ENCODE measurements at regions not wholly inside any gene's neighbourhood (a gene's known extent, or its start where the extent isn't known, plus 50 kb on each side); places are given as distances from the start of the nearest gene placed in this dataset.
"Not testable (repeated sequence)": the region's sequence is repeated elsewhere in the genome, so short reads cannot be mapped to it uniquely, and the experiment has no call there.

GRCh38 chr6:168795611-168796010 is 354.6 kb downstream of the SMOC2 start:
- DNase-seq, result not testable (repeated sequence)

DNA sequence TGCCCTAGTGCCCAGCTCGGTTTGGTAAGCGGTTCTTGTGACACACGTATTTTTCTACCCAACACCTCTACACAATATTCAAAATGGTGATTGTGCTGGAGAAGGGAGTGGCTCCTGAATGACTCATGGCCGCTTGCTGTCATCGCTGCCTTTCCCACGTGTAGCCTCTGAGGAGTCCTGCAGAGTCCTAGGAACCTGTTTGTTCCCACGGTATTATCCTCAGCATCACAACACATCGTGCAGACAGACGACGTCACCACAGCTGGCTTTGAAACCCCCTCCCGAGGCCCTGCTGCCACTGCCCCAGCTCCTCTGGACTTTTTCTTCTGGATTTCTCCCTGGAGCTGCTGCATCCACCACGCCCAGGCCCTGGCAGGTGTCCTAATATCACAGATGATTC is 353.5 kb downstream of the SMOC2 start:
- DNase-seq, result no peak

DNA sequence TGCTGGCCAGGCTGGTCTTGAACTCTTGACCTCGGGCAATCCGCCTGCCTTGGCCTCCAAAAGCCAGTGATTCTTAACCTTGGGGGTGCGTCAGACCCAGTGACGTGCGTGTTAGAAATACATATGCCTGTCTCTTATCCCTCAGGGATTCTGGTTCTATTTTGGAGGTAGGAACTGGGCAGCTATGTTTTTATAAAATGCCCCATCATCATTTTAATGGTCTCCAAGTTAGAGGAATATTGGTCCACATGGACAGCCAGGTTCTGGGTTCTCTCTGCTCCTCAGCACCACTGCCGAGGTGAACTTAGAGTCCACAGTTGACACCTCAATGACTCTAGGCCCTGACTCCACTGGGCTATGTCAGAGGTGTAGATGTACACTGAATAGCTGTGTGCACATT is 352.7 kb downstream of the SMOC2 start:
- DNase-seq, result no peak

GRCh38 chr6:168791917-168792316 is 350.9 kb downstream of the SMOC2 start:
- no peak for DNase-seq

- DNase-seq, result no peak
Measured at GRCh38 chr6:168789699-168790098, 348.7 kb downstream of the SMOC2 start.

DNA sequence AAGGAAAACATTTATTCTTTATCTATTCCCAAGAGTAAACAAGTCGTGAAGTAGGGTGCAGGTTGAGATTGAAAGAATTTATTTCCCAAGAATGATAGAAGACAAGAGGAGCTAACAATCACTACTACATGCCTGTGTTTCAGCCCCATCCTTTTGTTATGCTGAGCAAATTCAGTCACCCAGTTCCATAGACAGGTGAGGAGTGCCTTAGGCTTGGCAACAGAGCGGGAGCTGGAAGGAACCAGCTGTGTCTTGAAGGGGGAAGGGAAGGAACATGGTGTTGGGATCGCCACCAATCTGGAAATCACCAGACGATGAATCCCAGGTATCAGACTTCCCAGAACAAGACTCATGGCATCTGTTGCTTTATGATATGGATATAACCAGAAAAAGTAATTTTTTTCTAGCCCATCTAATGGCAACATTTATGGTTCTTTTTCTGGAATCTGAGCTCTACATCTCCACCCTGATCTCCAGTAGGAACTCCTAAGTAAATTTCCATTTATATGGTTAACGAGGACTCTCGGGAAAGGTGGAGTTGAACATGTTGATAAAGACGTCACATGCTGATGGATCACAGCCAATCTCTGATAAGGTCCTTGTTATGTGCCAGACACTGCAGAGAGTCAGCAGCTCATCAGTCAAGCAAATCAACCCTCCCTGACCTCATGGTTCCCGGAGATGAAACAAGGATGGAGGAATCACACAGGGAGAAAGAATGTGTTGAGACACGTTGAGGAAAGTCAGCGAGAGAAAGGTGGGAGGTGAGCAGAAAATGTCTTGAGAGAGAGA is 344.9 kb downstream of the SMOC2 start:
- DNase-seq, result no peak

DNA sequence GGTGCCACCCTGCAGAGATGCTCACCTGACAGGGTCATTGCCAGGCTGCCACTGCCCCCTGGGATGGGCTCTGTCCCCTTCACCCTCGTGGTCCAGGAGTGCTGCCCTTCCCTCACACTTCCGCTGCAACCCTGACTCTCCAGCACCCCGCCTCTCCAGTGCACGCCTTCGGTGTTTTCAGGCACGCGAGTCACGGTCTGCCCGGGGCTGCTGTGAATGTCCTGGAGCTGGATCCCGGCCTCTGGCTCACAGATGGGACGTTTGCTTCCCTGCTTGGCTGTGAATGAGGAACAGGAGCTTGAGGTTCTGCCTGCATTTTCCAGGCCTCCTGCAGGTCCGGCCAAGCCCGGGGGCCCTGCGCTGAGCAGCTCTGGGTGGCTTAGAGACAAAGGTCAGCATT is 343.4 kb downstream of the SMOC2 start:
- DNase-seq, result no peak

DNA sequence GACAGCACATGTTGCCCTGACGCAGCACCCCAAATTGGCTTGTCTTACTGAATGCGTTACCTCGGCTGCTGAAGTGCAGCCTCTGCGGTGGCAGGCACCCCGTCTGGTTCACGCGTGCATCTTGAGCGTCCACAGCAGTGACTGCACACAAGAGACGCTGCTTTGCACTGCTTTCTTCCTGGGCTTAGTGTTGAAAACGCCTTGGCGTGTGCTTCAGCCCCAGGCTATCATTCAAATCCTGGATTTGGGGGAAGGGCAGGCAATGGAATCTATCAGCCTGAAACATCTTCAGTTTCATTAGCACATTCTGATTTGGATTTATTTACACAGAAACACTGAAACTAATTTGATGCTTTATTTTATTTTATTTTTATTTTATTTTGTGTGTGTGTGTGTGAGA is 342.7 kb downstream of the SMOC2 start:
- no peak for DNase-seq

- no peak for DNase-seq
Measured at GRCh38 chr6:168782187-168782751, 341.3 kb downstream of the SMOC2 start.

DNA sequence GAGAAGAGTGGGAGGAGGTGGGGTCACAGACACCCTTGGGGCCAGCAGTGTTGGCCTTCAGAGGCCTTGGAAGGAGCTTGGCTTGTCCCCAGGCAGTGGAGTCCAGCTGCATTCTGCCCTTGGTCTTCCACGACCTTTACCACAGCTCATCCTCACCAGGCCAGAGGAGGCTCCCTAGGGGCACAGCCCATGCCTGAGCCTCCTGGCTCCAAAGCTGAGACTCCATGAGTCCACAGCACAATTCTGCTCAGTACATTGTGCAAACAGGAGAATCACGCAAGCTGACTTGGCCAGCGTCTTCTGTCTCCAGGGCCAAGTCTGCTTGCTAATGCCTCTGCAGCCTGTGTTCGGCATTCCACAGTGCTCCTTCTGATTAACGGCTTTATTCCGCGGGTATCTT is 337.2 kb downstream of the SMOC2 start:
- no peak for DNase-seq

- no peak for DNase-seq
Measured at GRCh38 chr6:168774381-168774780, 333.4 kb downstream of the SMOC2 start.

- no peak for DNase-seq
Measured at GRCh38 chr6:168773788-168774187, 332.8 kb downstream of the SMOC2 start.

DNA sequence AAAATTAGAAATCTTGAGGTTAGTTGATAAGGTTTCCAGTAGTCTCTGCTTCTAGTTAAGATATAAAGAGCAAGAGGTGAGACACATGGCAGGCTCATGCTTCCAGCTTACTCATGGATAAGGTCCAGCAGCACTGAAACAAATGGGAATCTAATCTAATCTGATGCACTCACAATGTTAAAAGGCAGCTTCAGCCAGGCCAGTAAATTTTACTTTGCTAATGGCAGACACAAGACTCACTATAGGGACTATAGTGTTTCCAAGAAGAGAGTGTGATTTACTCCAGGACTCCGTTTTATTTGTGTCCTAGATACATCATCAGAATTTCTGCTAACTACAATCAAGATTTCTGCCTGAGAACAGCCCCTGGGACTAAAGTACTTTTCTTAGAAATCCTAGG is 324.8 kb downstream of the SMOC2 start:
- DNase-seq, result no peak

- no peak for DNase-seq
Measured at GRCh38 chr6:168756009-168756634, 315.1 kb downstream of the SMOC2 start.

- DNase-seq, result no peak
Measured at GRCh38 chr6:168746643-168747042, 305.7 kb downstream of the SMOC2 start.

DNA sequence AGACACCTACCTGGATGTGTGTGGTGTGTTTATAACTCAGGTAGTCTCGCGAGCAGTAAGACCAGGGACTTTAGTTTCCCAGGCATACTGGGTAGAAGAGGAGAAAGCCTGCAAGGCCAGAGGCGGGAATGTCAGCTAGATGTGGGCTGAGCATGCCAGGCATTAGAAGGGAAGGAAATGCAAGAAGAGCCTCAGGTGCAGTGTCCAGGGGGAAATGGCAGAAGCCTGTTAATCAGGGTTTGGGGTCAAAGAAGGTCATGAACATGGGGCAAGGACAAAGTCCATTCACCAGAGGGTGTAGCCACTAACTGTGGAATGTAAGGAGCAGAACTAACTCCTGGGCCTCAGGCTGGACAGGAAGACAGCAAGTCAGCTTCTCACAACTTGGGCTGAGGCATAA is 305.0 kb downstream of the SMOC2 start:
- no peak for DNase-seq

GRCh38 chr6:168744861-168745260 is 303.9 kb downstream of the SMOC2 start:
- DNase-seq, result no peak

DNA sequence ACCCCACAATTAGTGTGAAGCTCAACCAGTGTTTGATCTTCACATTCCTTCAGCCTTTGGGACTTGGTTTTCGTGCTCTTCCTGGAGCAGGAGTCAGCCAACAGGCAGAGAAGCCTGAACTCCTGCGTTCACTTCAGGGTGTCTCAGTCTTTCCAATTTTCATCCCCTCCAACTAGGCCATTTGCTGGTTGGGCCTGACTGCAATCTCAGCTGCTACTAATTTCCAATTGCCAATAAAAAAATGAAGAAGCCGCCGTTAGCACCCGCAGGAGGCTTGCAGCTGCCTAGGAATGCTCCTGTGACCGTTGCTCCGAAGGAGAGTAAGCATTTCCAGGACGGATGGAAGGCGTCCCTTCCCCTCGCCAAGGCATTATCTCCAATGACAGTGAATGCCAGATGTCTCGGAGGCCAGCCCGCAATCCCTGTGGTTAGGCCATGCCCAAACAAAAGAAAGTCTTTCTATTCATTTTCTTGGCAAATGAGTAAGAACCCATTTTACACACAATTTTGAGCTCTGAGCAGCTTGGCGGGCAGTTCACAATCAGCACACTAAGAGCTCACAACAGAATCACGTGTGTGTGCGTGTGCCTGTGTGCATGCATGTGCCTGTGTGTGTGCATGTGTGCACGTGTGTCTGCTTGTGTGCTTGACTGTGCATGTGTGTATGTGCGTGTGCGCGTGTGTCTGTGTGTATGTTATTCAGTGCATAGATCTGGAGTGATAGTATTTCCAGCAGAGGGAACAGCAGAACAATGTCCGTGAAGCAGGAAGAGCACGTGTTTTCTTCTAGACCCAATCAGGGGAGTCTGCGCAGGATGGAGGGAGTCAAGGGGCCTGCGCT is 301.2 kb downstream of the SMOC2 start:
- DNase-seq, result no peak

DNA sequence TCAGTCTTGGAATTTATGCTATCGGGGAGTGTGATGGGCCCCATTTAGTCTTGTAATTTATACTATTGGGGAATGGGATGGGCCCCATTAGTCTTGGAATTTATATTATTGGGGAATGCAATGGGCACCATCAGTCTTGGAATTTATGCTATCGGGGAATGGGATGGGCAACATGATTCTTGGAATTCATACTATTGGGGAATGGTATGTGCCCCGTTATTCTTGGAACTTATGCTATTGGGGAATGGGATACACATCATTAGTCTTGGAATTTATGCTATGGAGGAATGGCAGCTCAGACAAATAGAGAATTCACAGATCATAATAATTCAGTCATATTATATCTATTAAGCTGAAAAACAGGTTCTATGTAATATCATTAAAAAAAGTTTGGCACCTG is 300.3 kb downstream of the SMOC2 start:
- DNase-seq, result no peak

DNA sequence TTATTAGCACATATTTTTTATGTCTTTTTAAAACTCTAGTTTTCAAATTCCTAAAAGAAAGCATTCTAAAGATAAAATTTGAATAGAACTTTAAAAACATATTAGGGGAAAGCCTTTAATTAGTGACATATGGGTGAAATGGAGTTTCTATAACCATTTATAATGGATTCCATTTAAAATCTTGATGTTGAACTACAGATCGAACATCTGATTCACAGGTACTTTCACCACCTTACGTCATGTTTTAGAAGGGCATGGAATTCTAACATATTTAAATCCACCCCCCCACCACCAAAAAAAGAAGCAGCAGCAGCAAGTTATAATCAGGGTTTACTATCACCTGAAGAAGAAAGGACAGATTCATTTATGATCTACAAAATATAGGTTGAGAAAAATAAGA is 298.4 kb downstream of the SMOC2 start:
- no peak for DNase-seq

DNA sequence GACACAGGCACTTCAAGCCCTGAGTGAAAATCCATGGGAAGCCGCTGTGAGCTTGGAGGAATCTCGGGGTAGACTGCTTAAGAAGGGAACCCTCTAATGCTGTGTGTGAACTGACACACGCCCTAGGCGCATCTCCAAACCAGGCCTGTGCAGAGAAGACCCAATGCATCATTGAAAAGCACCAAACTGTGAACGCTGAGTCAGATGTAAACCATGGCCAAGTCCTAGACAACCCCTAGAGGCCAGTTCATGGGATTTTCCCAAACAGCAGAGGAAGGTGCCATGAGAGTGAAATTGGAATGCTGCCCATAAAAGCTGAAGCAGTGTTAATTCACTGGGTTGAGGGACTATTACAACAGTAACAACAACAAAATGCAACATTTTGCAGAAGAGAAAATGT is 296.5 kb downstream of the SMOC2 start:
- no peak for DNase-seq

DNA sequence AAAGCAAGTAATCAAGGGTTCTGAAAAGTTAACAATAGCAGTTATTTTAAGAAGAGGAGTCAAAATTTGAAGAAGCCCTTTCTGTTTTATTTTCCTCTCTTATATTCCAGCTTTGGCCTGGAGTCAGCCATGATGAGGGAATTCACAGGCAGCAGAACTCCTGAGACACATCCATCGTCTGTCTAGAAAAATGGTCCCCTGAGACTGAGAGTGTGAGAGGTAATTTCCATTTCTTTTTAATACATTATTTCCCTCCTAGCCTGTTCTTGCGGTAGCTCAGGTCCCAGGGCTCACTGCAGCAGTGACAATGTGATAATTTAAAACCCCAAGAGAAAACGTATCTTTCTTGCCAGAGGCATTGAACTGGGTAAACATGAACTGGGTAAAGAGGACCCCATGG is 296.0 kb downstream of the SMOC2 start:
- no peak for DNase-seq

DNA sequence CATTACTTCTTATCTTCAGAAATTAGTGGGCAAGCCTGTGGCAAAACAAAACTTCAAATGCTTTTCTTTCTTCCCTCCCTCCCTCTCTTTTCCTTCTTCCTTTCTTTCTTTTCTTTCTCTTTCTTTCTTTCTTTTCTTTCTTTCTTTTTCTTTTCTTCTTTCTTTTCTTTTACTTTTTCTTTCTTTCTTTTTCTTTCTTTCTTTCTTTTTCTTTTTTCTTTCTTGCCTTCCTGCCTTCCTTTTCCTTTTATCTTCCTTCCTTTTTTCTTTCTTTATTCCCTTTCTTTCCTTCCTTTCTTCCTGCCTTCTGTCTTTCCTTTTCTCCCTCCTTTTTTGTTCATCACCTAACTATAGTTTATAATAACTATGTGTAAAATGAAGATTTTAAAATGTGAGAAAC is 295.1 kb downstream of the SMOC2 start:
- no peak for DNase-seq

Measured in NCI-H1105 (cell line).